ENCODE measurements at regions not wholly inside any gene's neighbourhood (a gene's known extent, or its start where the extent isn't known, plus 50 kb on each side); places are given as distances from the start of the nearest gene placed in this dataset.

DNA sequence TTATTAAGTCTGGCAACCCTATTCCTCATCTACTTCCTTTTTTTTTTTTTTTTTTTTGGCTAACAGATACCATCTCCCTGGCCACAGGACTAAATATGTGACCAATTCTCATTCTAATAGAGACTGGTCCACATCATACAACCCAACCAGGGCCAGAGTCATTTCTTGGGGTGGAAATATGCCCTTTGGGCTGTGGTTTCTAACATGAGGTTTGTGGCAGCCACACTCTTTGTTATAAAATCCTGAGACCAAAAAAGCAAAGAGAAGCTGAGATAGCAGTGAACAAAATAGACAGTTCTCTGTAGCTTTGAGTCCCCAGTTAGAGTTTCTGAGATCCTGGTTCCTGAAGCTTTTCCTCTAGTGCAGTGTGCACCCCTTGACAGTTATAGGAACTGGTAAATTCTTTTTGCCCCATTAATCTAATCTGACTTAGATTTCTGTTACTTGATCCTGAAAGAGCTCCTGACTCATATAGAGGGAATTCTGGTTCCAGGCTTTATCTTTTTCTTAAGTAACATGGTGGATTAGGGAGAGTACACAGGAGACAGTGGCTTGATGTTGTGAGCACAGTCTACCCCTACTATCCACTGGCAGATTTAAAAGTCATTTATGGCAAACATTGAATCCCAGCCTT is 86.8 kb downstream of the MAIP1 start:
- TF ChIP-seq POLR2A (IDR thresholded peaks at IDR 0.05) (no peak), EP300 (IDR thresholded peaks at IDR 0.05) (no peak)
- TF ChIP-seq, protein P1, sequence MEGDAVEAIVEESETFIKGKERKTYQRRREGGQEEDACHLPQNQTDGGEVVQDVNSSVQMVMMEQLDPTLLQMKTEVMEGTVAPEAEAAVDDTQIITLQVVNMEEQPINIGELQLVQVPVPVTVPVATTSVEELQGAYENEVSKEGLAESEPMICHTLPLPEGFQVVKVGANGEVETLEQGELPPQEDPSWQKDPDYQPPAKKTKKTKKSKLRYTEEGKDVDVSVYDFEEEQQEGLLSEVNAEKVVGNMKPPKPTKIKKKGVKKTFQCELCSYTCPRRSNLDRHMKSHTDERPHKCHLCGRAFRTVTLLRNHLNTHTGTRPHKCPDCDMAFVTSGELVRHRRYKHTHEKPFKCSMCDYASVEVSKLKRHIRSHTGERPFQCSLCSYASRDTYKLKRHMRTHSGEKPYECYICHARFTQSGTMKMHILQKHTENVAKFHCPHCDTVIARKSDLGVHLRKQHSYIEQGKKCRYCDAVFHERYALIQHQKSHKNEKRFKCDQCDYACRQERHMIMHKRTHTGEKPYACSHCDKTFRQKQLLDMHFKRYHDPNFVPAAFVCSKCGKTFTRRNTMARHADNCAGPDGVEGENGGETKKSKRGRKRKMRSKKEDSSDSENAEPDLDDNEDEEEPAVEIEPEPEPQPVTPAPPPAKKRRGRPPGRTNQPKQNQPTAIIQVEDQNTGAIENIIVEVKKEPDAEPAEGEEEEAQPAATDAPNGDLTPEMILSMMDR (IDR thresholded peaks at IDR 0.05) = no peak

All from tibial nerve (tissue), 4 donors.